GM12878 (cell line): ENCODE measurements at regions not wholly inside any gene's neighbourhood (a gene's known extent, or its start where the extent isn't known, plus 50 kb on each side); places are given as distances from the start of the nearest gene placed in this dataset.

Experiments used
- ATF2 ChIP-seq: IDR thresholded peaks from 2 replicates; pipeline ENCODE4 v1.6.1; 2012; ENCODE audit warnings: low read length, inconsistent platforms
- BMI1 ChIP-seq: fragments of 450-650 bp; IDR thresholded peaks from 2 replicates; pipeline ENCODE4 v1.6.1; 2016; ENCODE audit warnings: mild to moderate bottlenecking, moderate library complexity, borderline replicate concordance
- CHD1 ChIP-seq: IDR thresholded peaks from 2 replicates; pipeline ENCODE4 v1.6.1; 2012; ENCODE audit warnings: low read depth, low read length, improper control_type of control experiment
- CTCF ChIP-seq, 3 experiments: IDR thresholded peaks in 2 of 3; conservative IDR thresholded peaks in 1 of 3; 2 replicates each; pipeline ENCODE4 v1.5.1; 2011; ENCODE audit warnings: low read depth in 3 of 3, low read length in 3 of 3, mild to moderate bottlenecking in 3 of 3, control low read depth in 2 of 3, moderate library complexity in 2 of 3, inconsistent platforms in 1 of 3, mixed read lengths in 1 of 3; ENCODE audit not compliant: control insufficient read depth in 2 of 3, insufficient read depth in 1 of 3; ENCODE audit errors: extremely low read depth in 1 of 3
- E4F1 ChIP-seq: fragments of 450-650 bp; IDR thresholded peaks from 2 replicates; pipeline ENCODE4 v1.6.1; 2018; ENCODE audit warnings: borderline replicate concordance, mild to moderate bottlenecking; ENCODE audit not compliant: partially characterized antibody
- HDAC2 ChIP-seq: fragments of 200-600 bp; sonication (generic); IDR thresholded peaks from 2 replicates; pipeline ENCODE4 v1.6.1; 2017
- NRF1 ChIP-seq: conservative IDR thresholded peaks from 2 replicates; pipeline ENCODE4 v1.6.1; 2011; ENCODE audit warnings: mild to moderate bottlenecking, low read depth, low read length, improper control_type of control experiment
- PKNOX1 ChIP-seq: fragments of 450-650 bp; IDR thresholded peaks from 2 replicates; pipeline ENCODE4 v1.6.1; 2016; ENCODE audit warnings: mild to moderate bottlenecking
- REST ChIP-seq: IDR thresholded peaks from 2 replicates; pipeline ENCODE4 v1.6.1; 2012; ENCODE audit warnings: mild to moderate bottlenecking, low read depth, low read length
- SMC3 ChIP-seq: IDR thresholded peaks from 2 replicates; pipeline ENCODE4 v1.6.1; 2011; ENCODE audit warnings: low read length, improper control_type of control experiment, borderline replicate concordance
- ZBTB4 ChIP-seq: fragments of 450-650 bp; formaldehyde crosslinking; IDR thresholded peaks from 2 replicates; pipeline ENCODE4 v1.4.0; 2022; ENCODE audit warnings: mild to moderate bottlenecking, moderate library complexity

GRCh38 chr4:41882625-41883347 is 52.4 kb upstream of the TMEM33 start (continued):
- no peak for TF ChIP-seq REST
- TF ChIP-seq CTCF (IDR thresholded peaks at IDR 0.05 in 2 of 3, conservative IDR thresholded peaks at IDR 0.05 in 1 of 3; ENCODE audit: control insufficient read depth in 2 of 3, extremely low read depth in 1 of 3, insufficient read depth in 1 of 3, low read depth in 3 of 3, low read length in 3 of 3): peak; percentile 81 to 91 (median 90)
- no peak for TF ChIP-seq HDAC2
- TF ChIP-seq CHD1: no peak
- TF ChIP-seq E4F1: no peak
- TF ChIP-seq ZBTB4 (CRISPR knock-in tag): no peak
- no peak for TF ChIP-seq ATF2
- peak; percentile 92 for TF ChIP-seq SMC3
- TF ChIP-seq NRF1: no peak
- no peak for TF ChIP-seq BMI1
- no peak for TF ChIP-seq PKNOX1
- TF ChIP-seq, all 136 proteins: peak for 6
